A673 (cell line): ENCODE measurements at regions not wholly inside any gene's neighbourhood (a gene's known extent, or its start where the extent isn't known, plus 50 kb on each side); places are given as distances from the start of the nearest gene placed in this dataset.

ENCODE experiments used
- BruUV-seq: library from RNA; stranded (reverse); fragments of 400-500 nt; replicated peaks from 2 replicates; lab custom pipeline; 2021; lab: Mats Ljungman, UMichigan
- CTCF ChIA-PET: fragments of 300-600 bp; sonication (Branson Sonifier 250); formaldehyde crosslinking; loops from one replicate; lab custom pipeline; 2022; ENCODE audit warnings: antibody characterized with exemption; lab: Charles Lee
- POLR2A ChIA-PET: fragments of 300-600 bp; sonication (Branson Sonifier 250); formaldehyde crosslinking; loops from one replicate; lab custom pipeline; 2022; ENCODE audit warnings: antibody characterized with exemption; ENCODE audit not compliant: low non-redundant PET; lab: Charles Lee
- DNase-seq: peaks from one replicate; pipeline ENCODE4 v3.0.0-alpha.2; 2015; ENCODE audit warnings: low spot score
- H3K27ac ChIP-seq: fragments of 200-600 bp; sonication (generic); 2 replicates; pipeline ENCODE4 v1.5.1; 2016; ENCODE audit warnings: mixed run types, low read depth, mild to moderate bottlenecking, mixed read lengths, antibody characterized with exemption, low read length; ENCODE audit not compliant: poor library complexity, severe bottlenecking
- H3K27me3 ChIP-seq: fragments of 200-600 bp; sonication (generic); replicated peaks from 2 replicates; pipeline ENCODE4 v1.6.1; 2017; ENCODE audit warnings: mixed run types, low read depth, mild to moderate bottlenecking, mixed read lengths, antibody characterized with exemption, low read length; ENCODE audit not compliant: insufficient read depth, poor library complexity
- H3K36me3 ChIP-seq: fragments of 200-600 bp; sonication (generic); 2 replicates; pipeline ENCODE4 v1.6.1; 2016; ENCODE audit warnings: mixed run types, mild to moderate bottlenecking, mixed read lengths, antibody characterized with exemption, low read length; ENCODE audit not compliant: insufficient read depth, poor library complexity, severe bottlenecking
- H3K4me1 ChIP-seq: fragments of 200-600 bp; sonication (generic); 2 replicates; pipeline ENCODE4 v1.6.1; 2017; ENCODE audit warnings: mixed run types, mild to moderate bottlenecking, mixed read lengths, antibody characterized with exemption, low read length; ENCODE audit not compliant: insufficient read depth, poor library complexity, severe bottlenecking
- H3K4me3 ChIP-seq: fragments of 200-600 bp; sonication (generic); 2 replicates; pipeline ENCODE4 v1.5.1; 2016; ENCODE audit warnings: low read depth, mixed run types, mild to moderate bottlenecking, mixed read lengths, low read length; ENCODE audit not compliant: poor library complexity, severe bottlenecking
- H3K9me3 ChIP-seq: fragments of 200-600 bp; sonication (generic); 2 replicates; pipeline ENCODE4 v1.6.1; 2016; ENCODE audit warnings: mixed run types, low read depth, mild to moderate bottlenecking, mixed read lengths, antibody characterized with exemption, low read length; ENCODE audit not compliant: poor library complexity, severe bottlenecking
- EZH2 ChIP-seq: fragments of 200-600 bp; sonication (generic); IDR thresholded peaks from 2 replicates; pipeline ENCODE4 v1.6.1; 2017; ENCODE audit warnings: borderline replicate concordance, low read depth, mild to moderate bottlenecking, mixed read lengths, antibody characterized with exemption, low read length; ENCODE audit not compliant: poor library complexity, severe bottlenecking
- intact Hi-C: fragments of 100-400 bp; cut with micrococcal nuclease; formaldehyde crosslinking; loops from one replicate; pipeline ENCODE4 v1.10.0; 2022; ENCODE audit not compliant: unreplicated experiment
- TF ChIP-seq, protein P1 (sequence below): fragments of 300-800, 200-600 bp; sonication (generic); conservative IDR thresholded peaks from 2 replicates; pipeline ENCODE4 v1.5.1; 2017; ENCODE audit warnings: low read depth, mild to moderate bottlenecking, antibody characterized with exemption, low read length, moderate library complexity, mixed read lengths

- Histone ChIP-seq H3K4me3 (no peak overlapping the region), H3K36me3 (no peaks in the 10 kb centered on the region), H3K27me3 (no peaks in the 10 kb centered on the region), H3K4me1 (no peaks in the 10 kb centered on the region), H3K9me3 (no peaks in the 10 kb centered on the region), H3K27ac (no peak overlapping the region)
- TF ChIP-seq, protein P1, sequence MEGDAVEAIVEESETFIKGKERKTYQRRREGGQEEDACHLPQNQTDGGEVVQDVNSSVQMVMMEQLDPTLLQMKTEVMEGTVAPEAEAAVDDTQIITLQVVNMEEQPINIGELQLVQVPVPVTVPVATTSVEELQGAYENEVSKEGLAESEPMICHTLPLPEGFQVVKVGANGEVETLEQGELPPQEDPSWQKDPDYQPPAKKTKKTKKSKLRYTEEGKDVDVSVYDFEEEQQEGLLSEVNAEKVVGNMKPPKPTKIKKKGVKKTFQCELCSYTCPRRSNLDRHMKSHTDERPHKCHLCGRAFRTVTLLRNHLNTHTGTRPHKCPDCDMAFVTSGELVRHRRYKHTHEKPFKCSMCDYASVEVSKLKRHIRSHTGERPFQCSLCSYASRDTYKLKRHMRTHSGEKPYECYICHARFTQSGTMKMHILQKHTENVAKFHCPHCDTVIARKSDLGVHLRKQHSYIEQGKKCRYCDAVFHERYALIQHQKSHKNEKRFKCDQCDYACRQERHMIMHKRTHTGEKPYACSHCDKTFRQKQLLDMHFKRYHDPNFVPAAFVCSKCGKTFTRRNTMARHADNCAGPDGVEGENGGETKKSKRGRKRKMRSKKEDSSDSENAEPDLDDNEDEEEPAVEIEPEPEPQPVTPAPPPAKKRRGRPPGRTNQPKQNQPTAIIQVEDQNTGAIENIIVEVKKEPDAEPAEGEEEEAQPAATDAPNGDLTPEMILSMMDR, result no peak
- TF ChIP-seq EZH2, result no peak
- ChIA-PET CTCF (no interaction called here), POLR2A (no interaction called here)
- no TSS peak for BruUV-seq
- no peak for DNase-seq
- intact Hi-C loops, result no loop called here
Observed at GRCh38 chr2:152236191-152236925, 60.8 kb upstream of the STAM2 start.

DNA sequence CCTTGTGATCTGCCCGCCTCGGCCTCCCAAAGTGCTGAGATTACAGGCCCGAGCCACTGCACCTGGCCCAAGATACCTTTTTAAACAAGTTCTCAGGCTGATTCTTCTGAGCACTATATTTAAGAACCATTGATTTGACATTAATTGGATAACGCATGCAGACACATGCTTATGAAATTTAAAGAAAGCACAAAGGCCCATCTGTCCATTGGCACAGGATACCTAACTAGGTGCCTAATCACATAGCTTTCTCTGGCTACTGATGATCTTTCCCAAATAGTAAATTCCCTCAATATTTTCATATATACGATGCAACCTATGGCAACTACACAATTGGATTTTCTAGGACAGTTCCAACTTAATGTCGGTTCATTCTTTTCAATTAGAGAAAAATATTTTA is 62.5 kb upstream of the STAM2 start:
- no peak overlapping the region for H3K27ac ChIP-seq
- ChIA-PET CTCF (no interaction called here), POLR2A (no interaction called here)
- H3K4me3 ChIP-seq, result no peak overlapping the region
- H3K9me3 ChIP-seq, result no peaks in the 10 kb centered on the region
- TF ChIP-seq, protein P1, result no peak
- TF ChIP-seq EZH2, result no peak
- no peaks in the 10 kb centered on the region for H3K4me1 ChIP-seq
- no TSS peak for BruUV-seq
- intact Hi-C loops, result no loop called here
- no peaks in the 10 kb centered on the region for H3K36me3 ChIP-seq
- DNase-seq, result no peak
- H3K27me3 ChIP-seq, result no peaks in the 10 kb centered on the region

DNA sequence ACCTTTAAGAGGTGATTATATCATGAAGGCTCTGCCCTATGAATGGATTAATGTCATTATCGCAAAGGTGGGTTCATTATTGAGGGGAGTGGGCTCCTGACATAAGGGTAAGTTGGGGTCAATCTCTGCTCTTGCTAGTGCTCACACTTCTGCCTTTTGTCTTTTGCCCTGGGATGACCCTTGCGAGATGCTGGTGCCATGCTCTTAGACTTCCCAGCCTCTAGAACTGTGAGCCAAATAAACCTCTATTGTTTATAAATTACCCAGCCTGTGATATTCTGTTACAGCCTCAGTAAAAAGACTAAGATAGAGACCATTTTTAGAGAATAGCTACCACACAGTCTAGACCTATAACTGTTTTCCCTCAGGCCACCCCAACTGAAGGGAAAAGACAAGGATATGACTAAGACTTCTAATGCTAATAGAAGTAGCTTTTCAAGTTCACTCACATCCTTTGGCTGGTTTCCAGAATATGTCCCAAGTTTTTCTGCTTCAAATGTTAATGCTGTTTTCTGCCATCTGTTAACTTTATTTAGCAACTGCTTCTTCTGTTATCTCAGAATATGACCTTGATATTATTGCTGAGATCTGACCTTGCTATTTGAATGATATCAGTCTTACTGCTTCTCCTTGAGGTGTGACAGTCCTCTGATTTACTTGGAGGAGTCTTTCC is 65.1 kb upstream of the STAM2 start:
- intact Hi-C loops, result no loop called here
- Histone ChIP-seq H3K4me1 (peaks cover 6% of the 10 kb centered on the region), H3K27me3 (no peaks in the 10 kb centered on the region), H3K27ac (no peak overlapping the region), H3K4me3 (no peak overlapping the region), H3K36me3 (no peaks in the 10 kb centered on the region), H3K9me3 (no peaks in the 10 kb centered on the region)
- ChIA-PET CTCF (interaction anchor here (0.5 kb wide), 1 partner anchor 166 kb away, joined by 4 read pairs; no protein-coding TSS in a partner anchor), POLR2A (no interaction called here)
- TF ChIP-seq, protein P1, result no peak
- TF ChIP-seq EZH2, result no peak
- DNase-seq, result peak; percentile 51
- BruUV-seq, result no TSS peak
